IPS-15b (cell line): ENCODE measurements at regions not wholly inside any gene's neighbourhood (a gene's known extent, or its start where the extent isn't known, plus 50 kb on each side); places are given as distances from the start of the nearest gene placed in this dataset.
"Not testable (repeated sequence)": the region's sequence is repeated elsewhere in the genome, so short reads cannot be mapped to it uniquely, and the experiment has no call there.

Experiments
- H3K27me3 ChIP-seq: one replicate; pipeline ENCODE4 v1.6.1; 2013; ENCODE audit warnings: low read length; ENCODE audit not compliant: control insufficient read depth, insufficient read depth
- H3K36me3 ChIP-seq: one replicate; pipeline ENCODE4 v1.6.1; 2013; ENCODE audit warnings: low read length; ENCODE audit not compliant: control insufficient read depth, insufficient read depth
- H3K4me1 ChIP-seq: one replicate; pipeline ENCODE4 v1.6.1; 2013; ENCODE audit warnings: mild to moderate bottlenecking, low read length; ENCODE audit not compliant: control insufficient read depth, insufficient read depth
- H3K4me3 ChIP-seq: one replicate; pipeline ENCODE4 v1.5.1; 2013; ENCODE audit warnings: low read depth, low read length
- H3K9ac ChIP-seq: one replicate; pipeline ENCODE4 v1.6.1; 2013; ENCODE audit warnings: low read depth, mild to moderate bottlenecking, low read length
- H3K9me3 ChIP-seq: one replicate; pipeline ENCODE4 v1.6.1; 2013; ENCODE audit warnings: mild to moderate bottlenecking, low read length; ENCODE audit not compliant: control insufficient read depth, insufficient read depth

DNA sequence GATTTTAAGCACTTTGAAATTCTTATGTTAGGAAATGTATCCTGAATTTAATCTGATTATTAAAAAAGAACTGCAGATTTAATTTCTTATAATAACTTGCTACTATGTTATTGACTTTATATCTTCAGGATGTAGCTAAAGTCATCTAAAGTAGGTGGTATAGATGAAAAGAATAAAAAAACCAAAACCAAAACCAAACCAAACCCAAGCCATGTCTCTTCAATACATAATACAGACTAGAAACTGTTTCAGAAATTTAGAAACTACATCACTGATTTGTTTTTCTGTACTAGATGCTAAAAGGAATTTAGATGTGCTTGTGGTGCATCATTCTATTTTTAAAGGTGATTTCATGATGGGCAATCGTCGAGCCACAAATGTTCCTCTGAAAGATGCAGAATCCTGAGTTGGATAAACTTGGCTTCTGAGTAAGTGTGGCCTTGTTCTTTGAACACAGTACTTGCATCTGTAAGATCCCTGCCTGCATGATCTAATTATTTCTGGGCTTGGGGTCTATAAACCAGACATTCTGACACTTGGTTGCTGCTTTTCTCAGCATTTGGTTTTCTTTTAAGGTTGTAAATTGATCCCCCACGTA, 287.1 kb upstream of the SUCLG2 start:
- Histone ChIP-seq H3K4me3 (no peak overlapping the region), H3K9me3 (no peaks in the 10 kb centered on the region), H3K4me1 (no peaks in the 10 kb centered on the region), H3K9ac (no peak overlapping the region), H3K27me3 (no peaks in the 10 kb centered on the region), H3K36me3 (no peaks in the 10 kb centered on the region)

DNA sequence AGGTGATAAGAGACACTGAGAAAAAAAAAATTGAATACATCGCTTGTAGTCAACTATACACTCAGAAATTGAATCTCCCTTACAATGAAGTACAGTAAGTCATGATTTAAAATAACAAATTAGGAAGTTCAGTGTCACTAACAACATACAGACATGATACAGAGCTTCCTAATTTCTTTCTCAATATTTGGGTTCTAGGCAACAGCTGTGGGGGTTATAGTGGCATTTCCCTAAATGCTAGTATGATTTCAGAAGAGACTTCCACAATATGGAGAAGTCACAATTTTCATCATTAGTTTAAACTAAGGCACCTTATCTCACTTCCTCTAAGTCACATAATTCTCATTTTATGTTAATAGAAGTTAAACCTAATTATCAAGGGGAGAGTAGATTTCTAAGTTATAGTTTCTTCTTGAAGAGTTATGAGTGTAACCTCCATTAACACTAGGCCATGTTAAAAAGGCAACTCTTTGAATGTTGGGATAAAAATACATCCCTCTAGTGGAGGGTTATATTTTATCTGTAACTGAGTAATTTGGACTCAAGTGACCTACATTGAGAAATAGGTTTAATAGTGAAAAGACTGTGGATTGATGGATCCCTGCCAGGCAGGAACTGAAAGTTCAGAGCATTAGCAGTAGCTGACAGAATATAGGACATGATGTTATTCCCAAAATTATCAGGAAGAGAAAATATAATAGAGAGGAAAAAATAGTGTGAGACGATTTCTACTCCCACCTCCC, 286.0 kb upstream of the SUCLG2 start:
- Histone ChIP-seq H3K36me3 (no peaks in the 10 kb centered on the region), H3K9me3 (no peaks in the 10 kb centered on the region), H3K9ac (no peak overlapping the region), H3K27me3 (no peaks in the 10 kb centered on the region), H3K4me1 (no peaks in the 10 kb centered on the region), H3K4me3 (no peak overlapping the region)

- H3K9me3 ChIP-seq: no peaks in the 10 kb centered on the region
- no peaks in the 10 kb centered on the region for H3K36me3 ChIP-seq
- H3K27me3 ChIP-seq: no peaks in the 10 kb centered on the region
- no peaks in the 10 kb centered on the region for H3K4me1 ChIP-seq
- H3K4me3 ChIP-seq: no peak overlapping the region
- H3K9ac ChIP-seq: no peak overlapping the region
Observed at GRCh38 chr3:67937498-67938118, 283.2 kb upstream of the SUCLG2 start.

DNA sequence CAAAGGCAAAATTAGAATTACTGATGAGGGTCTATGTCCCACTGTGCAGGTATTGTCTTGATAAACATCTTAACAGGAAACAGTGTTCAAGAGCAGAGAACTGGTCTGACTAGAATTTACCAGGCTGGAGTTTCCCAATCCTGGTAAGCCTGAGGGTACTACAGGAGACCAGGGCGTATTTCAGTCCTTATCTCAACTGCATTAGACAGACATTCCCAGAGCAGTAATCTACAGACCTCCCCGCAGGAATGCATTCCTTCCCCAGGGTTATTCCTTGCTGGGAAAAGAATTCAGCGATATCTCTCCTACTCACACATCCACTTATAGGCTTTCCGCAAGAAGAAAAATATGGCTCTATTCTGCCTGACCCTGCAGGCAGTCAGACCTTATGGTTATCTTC, 276.0 kb upstream of the SUCLG2 start:
- not testable (repeated sequence) for H3K36me3 ChIP-seq, H3K4me1 ChIP-seq, H3K27me3 ChIP-seq, H3K9me3 ChIP-seq, H3K9ac ChIP-seq, H3K4me3 ChIP-seq

GRCh38 chr3:67923796-67924195, 269.4 kb upstream of the SUCLG2 start:
- Histone ChIP-seq H3K9ac (no peak overlapping the region), H3K4me1 (no peaks in the 10 kb centered on the region), H3K9me3 (no peaks in the 10 kb centered on the region), H3K36me3 (no peaks in the 10 kb centered on the region), H3K27me3 (no peaks in the 10 kb centered on the region), H3K4me3 (no peak overlapping the region)

DNA sequence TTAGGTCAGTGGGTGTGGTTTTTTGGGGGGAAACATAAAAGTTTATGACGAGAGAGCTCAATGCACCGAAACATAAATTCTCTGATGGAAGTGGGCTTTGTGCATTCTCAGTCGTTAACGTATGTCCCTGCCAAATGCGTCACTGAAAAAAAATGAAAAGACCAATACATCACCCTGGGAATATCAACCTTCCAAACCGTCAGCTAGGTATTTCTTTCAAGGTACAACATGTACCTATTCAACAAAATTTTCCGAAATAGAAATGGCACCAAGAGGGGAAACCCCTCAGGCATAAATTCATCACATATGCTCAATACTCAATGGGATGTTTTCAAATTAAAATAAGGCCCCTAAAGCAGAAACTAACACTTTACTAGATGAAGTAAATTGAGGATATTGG, 266.6 kb upstream of the SUCLG2 start:
- no peaks in the 10 kb centered on the region for H3K9me3 ChIP-seq
- no peaks in the 10 kb centered on the region for H3K27me3 ChIP-seq
- H3K4me1 ChIP-seq: no peaks in the 10 kb centered on the region

DNA sequence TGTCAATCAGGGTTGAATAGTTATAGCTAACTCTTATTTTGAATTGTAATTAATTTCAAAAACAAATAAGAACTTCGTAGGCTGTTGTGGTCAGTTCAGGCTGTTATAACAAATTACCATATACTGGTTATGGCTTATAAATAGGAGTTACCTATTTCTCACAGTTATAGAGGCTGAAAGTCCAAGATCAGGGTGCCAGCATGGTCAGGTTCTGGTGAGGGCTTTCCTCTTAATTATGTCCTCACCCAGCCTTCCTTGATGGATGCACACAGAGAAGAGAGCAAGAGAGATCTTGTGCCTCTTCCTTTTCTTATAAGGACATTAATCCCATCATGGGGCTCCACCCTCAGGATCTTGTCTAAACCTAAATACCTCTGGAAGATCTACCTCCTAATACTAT, 265.9 kb upstream of the SUCLG2 start:
- no peaks in the 10 kb centered on the region for H3K9me3 ChIP-seq
- no peaks in the 10 kb centered on the region for H3K27me3 ChIP-seq
- no peaks in the 10 kb centered on the region for H3K4me1 ChIP-seq
- no peaks in the 10 kb centered on the region for H3K36me3 ChIP-seq
- H3K9ac ChIP-seq: no peak overlapping the region
- H3K4me3 ChIP-seq: no peak overlapping the region

More for the DNA sequence above, 266.6 kb upstream of the SUCLG2 start:
- H3K4me3 ChIP-seq: no peak overlapping the region
- no peaks in the 10 kb centered on the region for H3K36me3 ChIP-seq
- H3K9ac ChIP-seq: no peak overlapping the region

GRCh38 chr3:67916353-67916752, 261.9 kb upstream of the SUCLG2 start:
- H3K27me3 ChIP-seq: no peaks in the 10 kb centered on the region
- H3K9ac ChIP-seq: no peak overlapping the region
- no peaks in the 10 kb centered on the region for H3K36me3 ChIP-seq
- no peak overlapping the region for H3K4me3 ChIP-seq
- no peaks in the 10 kb centered on the region for H3K9me3 ChIP-seq
- H3K4me1 ChIP-seq: no peaks in the 10 kb centered on the region

DNA sequence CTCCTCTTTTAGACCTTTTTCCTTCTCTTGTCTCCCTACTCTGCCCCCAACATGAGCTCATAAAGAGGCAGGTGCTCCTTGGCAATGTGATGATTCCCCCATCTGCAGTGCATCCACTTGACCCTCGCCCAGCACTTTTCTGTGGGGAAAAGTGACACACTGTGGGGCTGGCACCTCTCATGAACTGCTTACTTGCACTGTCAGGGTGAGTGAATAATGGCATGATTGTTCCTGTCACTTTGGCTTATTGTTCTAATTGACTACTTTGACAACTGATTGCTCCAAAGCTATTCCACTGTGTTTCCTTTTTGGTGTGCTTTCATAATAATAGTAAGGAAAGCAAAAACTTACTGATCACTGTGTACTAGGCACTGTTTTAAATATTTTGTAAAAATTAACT, 253.3 kb upstream of the SUCLG2 start:
- H3K9ac ChIP-seq: no peak overlapping the region
- H3K4me3 ChIP-seq: no peak overlapping the region
- no peaks in the 10 kb centered on the region for H3K36me3 ChIP-seq
- H3K4me1 ChIP-seq: no peaks in the 10 kb centered on the region
- H3K27me3 ChIP-seq: no peaks in the 10 kb centered on the region
- H3K9me3 ChIP-seq: no peaks in the 10 kb centered on the region

DNA sequence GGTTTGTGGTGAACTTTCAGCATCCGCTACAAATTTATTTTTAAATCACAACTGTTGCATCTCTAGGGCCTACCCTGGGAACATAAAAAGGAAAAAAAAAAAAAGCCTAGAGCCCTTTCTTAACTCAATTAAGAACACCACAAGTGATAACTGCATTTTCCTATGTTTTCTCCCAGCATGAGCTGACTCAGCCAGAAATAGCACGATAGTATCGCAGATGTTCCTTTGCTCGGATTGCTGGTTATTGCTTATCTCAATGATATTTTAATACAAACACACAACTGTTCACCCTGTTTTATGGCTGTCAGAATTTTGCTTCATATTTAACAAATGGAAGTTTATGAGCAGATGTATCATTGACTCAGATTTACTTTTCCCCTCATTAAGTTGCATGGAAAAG, 251.8 kb upstream of the SUCLG2 start:
- no peaks in the 10 kb centered on the region for H3K27me3 ChIP-seq
- no peaks in the 10 kb centered on the region for H3K36me3 ChIP-seq
- no peak overlapping the region for H3K9ac ChIP-seq
- no peak overlapping the region for H3K4me3 ChIP-seq
- no peaks in the 10 kb centered on the region for H3K4me1 ChIP-seq
- H3K9me3 ChIP-seq: no peaks in the 10 kb centered on the region

- no peak overlapping the region for H3K4me3 ChIP-seq
- H3K27me3 ChIP-seq: no peaks in the 10 kb centered on the region
- no peaks in the 10 kb centered on the region for H3K9me3 ChIP-seq
- no peak overlapping the region for H3K9ac ChIP-seq
- no peaks in the 10 kb centered on the region for H3K36me3 ChIP-seq
- H3K4me1 ChIP-seq: no peaks in the 10 kb centered on the region
Observed at GRCh38 chr3:67901681-67902080, 247.3 kb upstream of the SUCLG2 start.

GRCh38 chr3:67898916-67899315, 244.5 kb upstream of the SUCLG2 start:
- H3K4me1 ChIP-seq: no peaks in the 10 kb centered on the region
- no peaks in the 10 kb centered on the region for H3K27me3 ChIP-seq
- H3K9ac ChIP-seq: no peak overlapping the region
- H3K4me3 ChIP-seq: no peak overlapping the region
- no peaks in the 10 kb centered on the region for H3K36me3 ChIP-seq
- H3K9me3 ChIP-seq: no peaks in the 10 kb centered on the region
